ENCODE measurements at regions not wholly inside any gene's neighbourhood (a gene's known extent, or its start where the extent isn't known, plus 50 kb on each side); places are given as distances from the start of the nearest gene placed in this dataset.

DNA sequence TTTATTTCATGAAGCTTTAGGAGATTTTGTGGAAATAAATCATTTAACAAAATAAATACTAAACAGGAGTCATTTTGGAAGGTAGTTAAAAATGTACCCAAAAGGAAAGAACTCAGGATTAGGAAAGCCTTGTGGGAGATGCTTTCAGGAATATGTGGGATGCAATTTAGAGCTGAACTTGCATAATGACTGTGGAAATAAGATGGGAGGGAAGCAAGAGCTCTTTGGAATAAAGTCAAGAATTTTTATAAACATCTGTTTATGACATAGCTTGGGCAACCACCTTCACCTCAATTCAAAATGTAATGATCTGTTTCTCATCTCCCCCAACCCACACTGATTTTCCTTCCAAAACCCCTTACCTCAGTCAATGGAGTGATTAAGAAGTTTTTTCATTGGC, 623.8 kb downstream of the FAT4 start:
- no peak overlapping the region for H3K27ac ChIP-seq (ENCODE audit: low read depth, low read length)
- H3K4me2 ChIP-seq (ENCODE audit: low read length), result no peak overlapping the region
- Mint-ChIP-seq H3K36me3 (ENCODE audit: low read depth, unreplicated experiment) (no peaks in the 10 kb centered on the region), H3K4me3 (ENCODE audit: unreplicated experiment) (no peak overlapping the region), H3K9me3 (ENCODE audit: unreplicated experiment) (peaks cover 3% of the 10 kb centered on the region), H3K27ac (ENCODE audit: unreplicated experiment) (no peak overlapping the region), H3K4me1 (ENCODE audit: low read depth, unreplicated experiment) (no peaks in the 10 kb centered on the region), H3K27me3 (ENCODE audit: low read depth, unreplicated experiment) (peaks cover 1% of the 10 kb centered on the region)
- H3K4me1 ChIP-seq (ENCODE audit: insufficient read depth, low read length), result no peaks in the 10 kb centered on the region
- no peaks in the 10 kb centered on the region for H3K79me2 ChIP-seq (ENCODE audit: insufficient read depth, low read length)
- H3K9ac ChIP-seq (ENCODE audit: low read length), result no peak overlapping the region
- H3K27me3 ChIP-seq (ENCODE audit: insufficient read depth, low read length), result no peaks in the 10 kb centered on the region
- H2AFZ ChIP-seq (ENCODE audit: low read depth, low read length), result no peak overlapping the region
- DNase-seq (ENCODE audit: low read depth) (no peak), FAIRE-seq (no peak)
- no peak overlapping the region for H3K4me3 ChIP-seq (ENCODE audit: insufficient read depth, low read depth, low read length)
- no peaks in the 10 kb centered on the region for H4K20me1 ChIP-seq (ENCODE audit: insufficient read depth, low read length)
- no peaks in the 10 kb centered on the region for H3K36me3 ChIP-seq (ENCODE audit: insufficient read depth, low read length)
- TF ChIP-seq, protein P1, sequence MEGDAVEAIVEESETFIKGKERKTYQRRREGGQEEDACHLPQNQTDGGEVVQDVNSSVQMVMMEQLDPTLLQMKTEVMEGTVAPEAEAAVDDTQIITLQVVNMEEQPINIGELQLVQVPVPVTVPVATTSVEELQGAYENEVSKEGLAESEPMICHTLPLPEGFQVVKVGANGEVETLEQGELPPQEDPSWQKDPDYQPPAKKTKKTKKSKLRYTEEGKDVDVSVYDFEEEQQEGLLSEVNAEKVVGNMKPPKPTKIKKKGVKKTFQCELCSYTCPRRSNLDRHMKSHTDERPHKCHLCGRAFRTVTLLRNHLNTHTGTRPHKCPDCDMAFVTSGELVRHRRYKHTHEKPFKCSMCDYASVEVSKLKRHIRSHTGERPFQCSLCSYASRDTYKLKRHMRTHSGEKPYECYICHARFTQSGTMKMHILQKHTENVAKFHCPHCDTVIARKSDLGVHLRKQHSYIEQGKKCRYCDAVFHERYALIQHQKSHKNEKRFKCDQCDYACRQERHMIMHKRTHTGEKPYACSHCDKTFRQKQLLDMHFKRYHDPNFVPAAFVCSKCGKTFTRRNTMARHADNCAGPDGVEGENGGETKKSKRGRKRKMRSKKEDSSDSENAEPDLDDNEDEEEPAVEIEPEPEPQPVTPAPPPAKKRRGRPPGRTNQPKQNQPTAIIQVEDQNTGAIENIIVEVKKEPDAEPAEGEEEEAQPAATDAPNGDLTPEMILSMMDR (IDR thresholded peaks at IDR 0.05; ENCODE audit: insufficient read depth, low read depth, low read length), result no peak
- no peak for TF ChIP-seq EZH2 (IDR thresholded peaks at IDR 0.05; ENCODE audit: insufficient read depth, low read length)
- no peaks in the 10 kb centered on the region for H3K9me3 ChIP-seq (ENCODE audit: insufficient read depth, low read depth, low read length)

DNA sequence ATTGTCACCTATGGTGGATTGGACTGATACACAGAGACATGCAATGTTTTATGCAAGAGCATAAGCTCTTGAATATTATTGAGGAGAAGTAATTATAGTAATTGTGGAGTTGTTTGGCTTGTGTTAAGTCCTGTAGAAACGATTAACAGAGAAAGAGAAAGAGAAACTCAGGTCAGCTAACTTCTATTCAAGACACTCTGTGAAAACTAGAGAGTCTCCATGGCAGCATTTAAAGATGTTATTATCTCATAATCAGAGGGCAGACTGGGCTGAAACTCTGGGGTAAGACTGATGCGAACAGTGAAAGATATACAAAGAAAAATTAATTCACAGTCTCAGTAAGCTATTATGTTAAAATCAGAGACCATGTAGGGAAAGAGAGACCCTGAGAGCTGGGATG, 625.7 kb downstream of the FAT4 start:
- Histone ChIP-seq H3K9ac (ENCODE audit: low read length) (no peak overlapping the region), H3K9me3 (ENCODE audit: insufficient read depth, low read depth, low read length) (no peaks in the 10 kb centered on the region), H3K4me2 (ENCODE audit: low read length) (no peak overlapping the region), H3K79me2 (ENCODE audit: insufficient read depth, low read length) (no peaks in the 10 kb centered on the region), H3K27me3 (ENCODE audit: insufficient read depth, low read length) (no peaks in the 10 kb centered on the region), H3K4me3 (ENCODE audit: insufficient read depth, low read depth, low read length) (no peak overlapping the region), H2AFZ (ENCODE audit: low read depth, low read length) (no peak overlapping the region), H3K36me3 (ENCODE audit: insufficient read depth, low read length) (no peaks in the 10 kb centered on the region), H3K4me1 (ENCODE audit: insufficient read depth, low read length) (no peaks in the 10 kb centered on the region), H4K20me1 (ENCODE audit: insufficient read depth, low read length) (no peaks in the 10 kb centered on the region), H3K27ac (ENCODE audit: low read depth, low read length) (no peak overlapping the region)
- H3K4me1 Mint-ChIP-seq (ENCODE audit: low read depth, unreplicated experiment), result no peaks in the 10 kb centered on the region
- no peak for DNase-seq (ENCODE audit: low read depth)
- H3K27ac Mint-ChIP-seq (ENCODE audit: unreplicated experiment), result no peak overlapping the region
- no peaks in the 10 kb centered on the region for H3K36me3 Mint-ChIP-seq (ENCODE audit: low read depth, unreplicated experiment)
- TF ChIP-seq, protein P1 (IDR thresholded peaks at IDR 0.05; ENCODE audit: insufficient read depth, low read depth, low read length), result no peak
- TF ChIP-seq EZH2 (IDR thresholded peaks at IDR 0.05; ENCODE audit: insufficient read depth, low read length), result no peak
- peaks cover 1% of the 10 kb centered on the region for H3K27me3 Mint-ChIP-seq (ENCODE audit: low read depth, unreplicated experiment)
- FAIRE-seq, result no peak
- H3K9me3 Mint-ChIP-seq (ENCODE audit: unreplicated experiment), result no peaks in the 10 kb centered on the region
- no peak overlapping the region for H3K4me3 Mint-ChIP-seq (ENCODE audit: unreplicated experiment)

DNA sequence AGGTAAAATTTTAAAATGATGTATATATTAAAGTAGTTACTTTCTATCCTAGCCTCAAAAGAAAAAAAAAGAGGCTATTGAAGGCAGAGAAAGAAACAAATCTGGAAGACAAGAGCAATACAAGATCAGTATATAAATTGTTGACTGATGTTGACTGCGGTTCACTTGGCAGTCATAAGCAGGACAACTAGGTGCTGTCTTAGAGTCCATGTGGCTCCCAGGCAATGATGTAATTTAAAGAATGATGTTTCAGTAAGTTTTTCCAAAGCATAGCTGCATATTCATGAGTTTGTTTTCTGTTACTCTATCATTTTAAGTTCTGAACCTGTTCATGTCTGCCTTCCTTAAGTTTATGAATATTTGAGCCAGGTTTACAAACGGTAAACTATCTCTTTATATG, 630.2 kb downstream of the FAT4 start:
- no peak overlapping the region for H3K4me3 Mint-ChIP-seq (ENCODE audit: unreplicated experiment)
- peaks cover 1% of the 10 kb centered on the region for H3K27me3 Mint-ChIP-seq (ENCODE audit: low read depth, unreplicated experiment)
- Histone ChIP-seq H3K36me3 (ENCODE audit: insufficient read depth, low read length) (no peaks in the 10 kb centered on the region), H4K20me1 (ENCODE audit: insufficient read depth, low read length) (no peaks in the 10 kb centered on the region), H3K27me3 (ENCODE audit: insufficient read depth, low read length) (no peaks in the 10 kb centered on the region), H3K4me3 (ENCODE audit: insufficient read depth, low read depth, low read length) (no peak overlapping the region), H3K9me3 (ENCODE audit: insufficient read depth, low read depth, low read length) (no peaks in the 10 kb centered on the region), H3K4me2 (ENCODE audit: low read length) (no peak overlapping the region), H3K79me2 (ENCODE audit: insufficient read depth, low read length) (no peaks in the 10 kb centered on the region), H3K9ac (ENCODE audit: low read length) (no peak overlapping the region), H2AFZ (ENCODE audit: low read depth, low read length) (no peak overlapping the region), H3K27ac (ENCODE audit: low read depth, low read length) (no peak overlapping the region), H3K4me1 (ENCODE audit: insufficient read depth, low read length) (no peaks in the 10 kb centered on the region)
- DNase-seq (ENCODE audit: low read depth) (no peak), FAIRE-seq (no peak)
- H3K9me3 Mint-ChIP-seq (ENCODE audit: unreplicated experiment), result no peaks in the 10 kb centered on the region
- no peak for TF ChIP-seq EZH2 (IDR thresholded peaks at IDR 0.05; ENCODE audit: insufficient read depth, low read length)
- TF ChIP-seq, protein P1 (IDR thresholded peaks at IDR 0.05; ENCODE audit: insufficient read depth, low read depth, low read length), result no peak
- no peaks in the 10 kb centered on the region for H3K4me1 Mint-ChIP-seq (ENCODE audit: low read depth, unreplicated experiment)
- no peaks in the 10 kb centered on the region for H3K36me3 Mint-ChIP-seq (ENCODE audit: low read depth, unreplicated experiment)
- no peak overlapping the region for H3K27ac Mint-ChIP-seq (ENCODE audit: unreplicated experiment)
